HEK293 (cell line): ENCODE measurements at regions not wholly inside any gene's neighbourhood (a gene's known extent, or its start where the extent isn't known, plus 50 kb on each side); places are given as distances from the start of the nearest gene placed in this dataset.

Experiments used
- CTCF ChIA-PET: fragments of 350-600 bp; formaldehyde crosslinking; extraction: SDS; loops from one replicate; lab custom pipeline; 2021; ENCODE audit warnings: antibody characterized with exemption; lab: Yijun Ruan, JAX
- POLR2A ChIA-PET: fragments of 300-600 bp; formaldehyde crosslinking; extraction: SDS; loops from one replicate; lab custom pipeline; 2020; ENCODE audit warnings: antibody characterized with exemption, inconsistent platforms; lab: Yijun Ruan, JAX
- H3K27ac ChIP-seq: fragments of 200-500 bp; sonication (Bioruptor generic); 2 replicates; pipeline ENCODE4 v1.5.1; 2014; ENCODE audit warnings: low read depth, low read length, control low read depth, inconsistent platforms; ENCODE audit errors: extremely low read depth
- H3K36me3 ChIP-seq, 2 experiments: fragments of 200-500 bp in 1 of 2; sonication (Bioruptor generic) in 1 of 2; 1 replicate in 1 of 2; 2 replicates in 1 of 2; pipeline ENCODE4 v1.5.1; 2014 to 2017; ENCODE audit warnings: inconsistent platforms in 2 of 2, low read length in 2 of 2; ENCODE audit not compliant: control insufficient read depth in 2 of 2, insufficient read depth in 1 of 2
- H3K4me1 ChIP-seq: fragments of 200-500 bp; sonication (Bioruptor generic); 2 replicates; pipeline ENCODE4 v1.5.1; 2014; ENCODE audit warnings: mild to moderate bottlenecking, low read length, inconsistent platforms; ENCODE audit not compliant: control insufficient read depth, insufficient read depth
- H3K4me3 ChIP-seq: 2 replicates; pipeline ENCODE4 v1.5.1; 2011; ENCODE audit warnings: low read depth, mild to moderate bottlenecking, control low read depth, low read length, moderate library complexity
- H3K9me3 ChIP-seq: fragments of 200-500 bp; sonication (Bioruptor generic); 2 replicates; pipeline ENCODE4 v1.5.1; 2014; ENCODE audit warnings: low read depth, low read length, inconsistent platforms; ENCODE audit not compliant: control insufficient read depth, insufficient read depth
- GLI2 ChIP-seq: fragments of 450-650 bp; formaldehyde crosslinking; IDR thresholded peaks from 2 replicates; pipeline ENCODE4; 2017; ENCODE audit warnings: missing biosample characterization, missing genetic modification characterization, low read depth, borderline replicate concordance
- WT1 ChIP-seq: fragments of 450-650 bp; formaldehyde crosslinking; IDR thresholded peaks from 2 replicates; pipeline ENCODE4 v1.5.1; 2016; ENCODE audit warnings: missing biosample characterization, missing genetic modification characterization
- ZBTB21 ChIP-seq: fragments of 450-650 bp; formaldehyde crosslinking; IDR thresholded peaks from 2 replicates; pipeline ENCODE4 v1.5.1; 2017; ENCODE audit warnings: missing biosample characterization, missing genetic modification characterization
- ZNF121 ChIP-seq: fragments of 450-650 bp; formaldehyde crosslinking; IDR thresholded peaks from 2 replicates; pipeline ENCODE4 v1.5.1; 2016; ENCODE audit warnings: missing biosample characterization, missing genetic modification characterization
- ZNF19 ChIP-seq: fragments of 450-650 bp; formaldehyde crosslinking; IDR thresholded peaks from 2 replicates; pipeline ENCODE4; 2016; ENCODE audit warnings: missing biosample characterization, missing genetic modification characterization, low read depth
- ZNF202 ChIP-seq: fragments of 450-650 bp; formaldehyde crosslinking; IDR thresholded peaks from 2 replicates; pipeline ENCODE4 v1.5.1; 2016; ENCODE audit warnings: missing biosample characterization, missing genetic modification characterization, borderline replicate concordance
- ZNF391 ChIP-seq: fragments of 450-650 bp; formaldehyde crosslinking; IDR thresholded peaks from 2 replicates; pipeline ENCODE4 v1.5.1; 2016; ENCODE audit warnings: low read depth, missing biosample characterization, missing genetic modification characterization, borderline replicate concordance
- ZNF48 ChIP-seq: fragments of 450-650 bp; formaldehyde crosslinking; IDR thresholded peaks from 2 replicates; pipeline ENCODE4 v1.5.1; 2016; ENCODE audit warnings: missing biosample characterization, missing genetic modification characterization
- ZNF501 ChIP-seq: fragments of 450-650 bp; formaldehyde crosslinking; IDR thresholded peaks from 2 replicates; pipeline ENCODE4 v1.5.1; 2016; ENCODE audit warnings: missing biosample characterization, missing genetic modification characterization
- ZNF561 ChIP-seq: fragments of 450-650 bp; IDR thresholded peaks from 2 replicates; pipeline ENCODE4 v1.5.1; 2018; ENCODE audit warnings: missing biosample characterization, missing genetic modification characterization, borderline replicate concordance
- ZNF670 ChIP-seq: fragments of 450-650 bp; formaldehyde crosslinking; IDR thresholded peaks from 2 replicates; pipeline ENCODE4 v1.5.1; 2016; ENCODE audit warnings: missing biosample characterization, missing genetic modification characterization, low read depth
- ZNF777 ChIP-seq: fragments of 450-650 bp; formaldehyde crosslinking; IDR thresholded peaks from 2 replicates; pipeline ENCODE4 v1.5.1; 2017; ENCODE audit warnings: missing biosample characterization, missing genetic modification characterization, borderline replicate concordance
- ZNF791 ChIP-seq: fragments of 450-650 bp; formaldehyde crosslinking; IDR thresholded peaks from 2 replicates; pipeline ENCODE4 v1.5.1; 2016; ENCODE audit warnings: missing biosample characterization, missing genetic modification characterization
- ZNF837 ChIP-seq: fragments of 450-650 bp; formaldehyde crosslinking; IDR thresholded peaks from 2 replicates; pipeline ENCODE4 v1.5.1; 2016; ENCODE audit warnings: missing biosample characterization, missing genetic modification characterization
- TF ChIP-seq, protein P1 (sequence below): fragments of 450-650 bp; formaldehyde crosslinking; conservative IDR thresholded peaks from 2 replicates; pipeline ENCODE4 v1.5.1; 2016; ENCODE audit warnings: low read depth, missing biosample characterization, missing genetic modification characterization
- TF ChIP-seq, protein P2 (sequence below): fragments of 450-650 bp; formaldehyde crosslinking; IDR thresholded peaks from 2 replicates; pipeline ENCODE4 v1.5.1; 2016; ENCODE audit warnings: missing biosample characterization, missing genetic modification characterization
- TF ChIP-seq, protein P3 (sequence below): fragments of 450-650 bp; formaldehyde crosslinking; IDR thresholded peaks from 2 replicates; pipeline ENCODE4 v1.5.1; 2016; ENCODE audit warnings: missing biosample characterization, missing genetic modification characterization
- TF ChIP-seq, protein P4 (sequence below): fragments of 450-650 bp; formaldehyde crosslinking; IDR thresholded peaks from 2 replicates; pipeline ENCODE4 v1.5.1; 2016; ENCODE audit warnings: missing biosample characterization, missing genetic modification characterization, borderline replicate concordance

DNA sequence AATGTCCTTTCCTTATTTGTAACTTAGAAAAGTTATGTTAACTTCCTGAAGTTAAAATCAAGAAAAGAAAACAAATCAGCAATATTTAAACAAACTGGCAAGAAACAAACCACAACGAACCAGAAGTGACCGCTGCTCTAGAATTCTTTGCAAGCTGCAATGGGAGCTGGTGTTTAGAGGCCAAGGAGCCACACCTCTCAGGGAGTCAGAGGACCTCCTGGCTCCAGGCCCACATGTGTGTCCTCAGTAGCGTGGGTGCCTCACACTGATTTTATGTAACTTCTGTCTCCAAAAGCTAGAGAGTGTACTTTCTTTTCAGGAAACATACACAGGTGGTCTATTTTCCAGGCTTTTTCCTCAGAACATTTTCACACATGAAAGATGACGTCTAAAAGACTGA, 100.4 kb downstream of the IRX2 start:
- no peak overlapping the region for H3K4me3 ChIP-seq
- no peak overlapping the region for H3K27ac ChIP-seq
- H3K4me1 ChIP-seq = no peaks in the 10 kb centered on the region
- CTCF ChIA-PET = no interaction called here
- POLR2A ChIA-PET = no interaction called here
- H3K9me3 ChIP-seq = no peaks in the 10 kb centered on the region
- TF ChIP-seq, protein P1, sequence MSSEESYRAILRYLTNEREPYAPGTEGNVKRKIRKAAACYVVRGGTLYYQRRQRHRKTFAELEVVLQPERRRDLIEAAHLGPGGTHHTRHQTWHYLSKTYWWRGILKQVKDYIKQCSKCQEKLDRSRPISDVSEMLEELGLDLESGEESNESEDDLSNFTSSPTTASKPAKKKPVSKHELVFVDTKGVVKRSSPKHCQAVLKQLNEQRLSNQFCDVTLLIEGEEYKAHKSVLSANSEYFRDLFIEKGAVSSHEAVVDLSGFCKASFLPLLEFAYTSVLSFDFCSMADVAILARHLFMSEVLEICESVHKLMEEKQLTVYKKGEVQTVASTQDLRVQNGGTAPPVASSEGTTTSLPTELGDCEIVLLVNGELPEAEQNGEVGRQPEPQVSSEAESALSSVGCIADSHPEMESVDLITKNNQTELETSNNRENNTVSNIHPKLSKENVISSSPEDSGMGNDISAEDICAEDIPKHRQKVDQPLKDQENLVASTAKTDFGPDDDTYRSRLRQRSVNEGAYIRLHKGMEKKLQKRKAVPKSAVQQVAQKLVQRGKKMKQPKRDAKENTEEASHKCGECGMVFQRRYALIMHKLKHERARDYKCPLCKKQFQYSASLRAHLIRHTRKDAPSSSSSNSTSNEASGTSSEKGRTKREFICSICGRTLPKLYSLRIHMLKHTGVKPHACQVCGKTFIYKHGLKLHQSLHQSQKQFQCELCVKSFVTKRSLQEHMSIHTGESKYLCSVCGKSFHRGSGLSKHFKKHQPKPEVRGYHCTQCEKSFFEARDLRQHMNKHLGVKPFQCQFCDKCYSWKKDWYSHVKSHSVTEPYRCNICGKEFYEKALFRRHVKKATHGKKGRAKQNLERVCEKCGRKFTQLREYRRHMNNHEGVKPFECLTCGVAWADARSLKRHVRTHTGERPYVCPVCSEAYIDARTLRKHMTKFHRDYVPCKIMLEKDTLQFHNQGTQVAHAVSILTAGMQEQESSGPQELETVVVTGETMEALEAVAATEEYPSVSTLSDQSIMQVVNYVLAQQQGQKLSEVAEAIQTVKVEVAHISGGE (tag by site-specific recombination) = no peak
- TF ChIP-seq ZNF202 (tag by site-specific recombination) (no peak), ZNF121 (tag by site-specific recombination) (no peak), ZNF19 (tag by site-specific recombination) (no peak), ZNF670 (tag by site-specific recombination) (no peak), ZNF791 (no peak), ZNF48 (no peak), ZNF561 (tag by site-specific recombination) (no peak), ZNF837 (tag by site-specific recombination) (no peak), ZBTB21 (no peak), ZNF777 (tag by site-specific recombination) (no peak), GLI2 (no peak), ZNF391 (tag by site-specific recombination) (no peak), ZNF501 (tag by site-specific recombination) (no peak), WT1 (tag by site-specific recombination) (no peak)
- TF ChIP-seq, protein P2, sequence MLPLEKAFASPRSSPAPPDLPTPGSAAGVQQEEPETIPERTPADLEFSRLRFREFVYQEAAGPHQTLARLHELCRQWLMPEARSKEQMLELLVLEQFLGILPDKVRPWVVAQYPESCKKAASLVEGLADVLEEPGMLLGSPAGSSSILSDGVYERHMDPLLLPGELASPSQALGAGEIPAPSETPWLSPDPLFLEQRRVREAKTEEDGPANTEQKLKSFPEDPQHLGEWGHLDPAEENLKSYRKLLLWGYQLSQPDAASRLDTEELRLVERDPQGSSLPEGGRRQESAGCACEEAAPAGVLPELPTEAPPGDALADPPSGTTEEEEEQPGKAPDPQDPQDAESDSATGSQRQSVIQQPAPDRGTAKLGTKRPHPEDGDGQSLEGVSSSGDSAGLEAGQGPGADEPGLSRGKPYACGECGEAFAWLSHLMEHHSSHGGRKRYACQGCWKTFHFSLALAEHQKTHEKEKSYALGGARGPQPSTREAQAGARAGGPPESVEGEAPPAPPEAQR = no peak
- TF ChIP-seq, protein P3, sequence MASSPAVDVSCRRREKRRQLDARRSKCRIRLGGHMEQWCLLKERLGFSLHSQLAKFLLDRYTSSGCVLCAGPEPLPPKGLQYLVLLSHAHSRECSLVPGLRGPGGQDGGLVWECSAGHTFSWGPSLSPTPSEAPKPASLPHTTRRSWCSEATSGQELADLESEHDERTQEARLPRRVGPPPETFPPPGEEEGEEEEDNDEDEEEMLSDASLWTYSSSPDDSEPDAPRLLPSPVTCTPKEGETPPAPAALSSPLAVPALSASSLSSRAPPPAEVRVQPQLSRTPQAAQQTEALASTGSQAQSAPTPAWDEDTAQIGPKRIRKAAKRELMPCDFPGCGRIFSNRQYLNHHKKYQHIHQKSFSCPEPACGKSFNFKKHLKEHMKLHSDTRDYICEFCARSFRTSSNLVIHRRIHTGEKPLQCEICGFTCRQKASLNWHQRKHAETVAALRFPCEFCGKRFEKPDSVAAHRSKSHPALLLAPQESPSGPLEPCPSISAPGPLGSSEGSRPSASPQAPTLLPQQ (tag by site-specific recombination) = no peak
- TF ChIP-seq, protein P4, sequence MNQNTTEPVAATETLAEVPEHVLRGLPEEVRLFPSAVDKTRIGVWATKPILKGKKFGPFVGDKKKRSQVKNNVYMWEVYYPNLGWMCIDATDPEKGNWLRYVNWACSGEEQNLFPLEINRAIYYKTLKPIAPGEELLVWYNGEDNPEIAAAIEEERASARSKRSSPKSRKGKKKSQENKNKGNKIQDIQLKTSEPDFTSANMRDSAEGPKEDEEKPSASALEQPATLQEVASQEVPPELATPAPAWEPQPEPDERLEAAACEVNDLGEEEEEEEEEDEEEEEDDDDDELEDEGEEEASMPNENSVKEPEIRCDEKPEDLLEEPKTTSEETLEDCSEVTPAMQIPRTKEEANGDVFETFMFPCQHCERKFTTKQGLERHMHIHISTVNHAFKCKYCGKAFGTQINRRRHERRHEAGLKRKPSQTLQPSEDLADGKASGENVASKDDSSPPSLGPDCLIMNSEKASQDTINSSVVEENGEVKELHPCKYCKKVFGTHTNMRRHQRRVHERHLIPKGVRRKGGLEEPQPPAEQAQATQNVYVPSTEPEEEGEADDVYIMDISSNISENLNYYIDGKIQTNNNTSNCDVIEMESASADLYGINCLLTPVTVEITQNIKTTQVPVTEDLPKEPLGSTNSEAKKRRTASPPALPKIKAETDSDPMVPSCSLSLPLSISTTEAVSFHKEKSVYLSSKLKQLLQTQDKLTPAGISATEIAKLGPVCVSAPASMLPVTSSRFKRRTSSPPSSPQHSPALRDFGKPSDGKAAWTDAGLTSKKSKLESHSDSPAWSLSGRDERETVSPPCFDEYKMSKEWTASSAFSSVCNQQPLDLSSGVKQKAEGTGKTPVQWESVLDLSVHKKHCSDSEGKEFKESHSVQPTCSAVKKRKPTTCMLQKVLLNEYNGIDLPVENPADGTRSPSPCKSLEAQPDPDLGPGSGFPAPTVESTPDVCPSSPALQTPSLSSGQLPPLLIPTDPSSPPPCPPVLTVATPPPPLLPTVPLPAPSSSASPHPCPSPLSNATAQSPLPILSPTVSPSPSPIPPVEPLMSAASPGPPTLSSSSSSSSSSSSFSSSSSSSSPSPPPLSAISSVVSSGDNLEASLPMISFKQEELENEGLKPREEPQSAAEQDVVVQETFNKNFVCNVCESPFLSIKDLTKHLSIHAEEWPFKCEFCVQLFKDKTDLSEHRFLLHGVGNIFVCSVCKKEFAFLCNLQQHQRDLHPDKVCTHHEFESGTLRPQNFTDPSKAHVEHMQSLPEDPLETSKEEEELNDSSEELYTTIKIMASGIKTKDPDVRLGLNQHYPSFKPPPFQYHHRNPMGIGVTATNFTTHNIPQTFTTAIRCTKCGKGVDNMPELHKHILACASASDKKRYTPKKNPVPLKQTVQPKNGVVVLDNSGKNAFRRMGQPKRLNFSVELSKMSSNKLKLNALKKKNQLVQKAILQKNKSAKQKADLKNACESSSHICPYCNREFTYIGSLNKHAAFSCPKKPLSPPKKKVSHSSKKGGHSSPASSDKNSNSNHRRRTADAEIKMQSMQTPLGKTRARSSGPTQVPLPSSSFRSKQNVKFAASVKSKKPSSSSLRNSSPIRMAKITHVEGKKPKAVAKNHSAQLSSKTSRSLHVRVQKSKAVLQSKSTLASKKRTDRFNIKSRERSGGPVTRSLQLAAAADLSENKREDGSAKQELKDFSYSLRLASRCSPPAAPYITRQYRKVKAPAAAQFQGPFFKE = no peak
- H3K36me3 ChIP-seq = no peaks in the 10 kb centered on the region
